ENCODE measurements at regions not wholly inside any gene's neighbourhood (a gene's known extent, or its start where the extent isn't known, plus 50 kb on each side); places are given as distances from the start of the nearest gene placed in this dataset.

- TF ChIP-seq CTCF (IDR thresholded peaks at IDR 0.05; ENCODE audit: borderline replicate concordance, extremely low read depth, insufficient read depth): no peak
- H3K36me3 ChIP-seq (ENCODE audit: control insufficient read depth in 2 of 3, insufficient read depth in 3 of 3, low read length in 3 of 3): no peaks in the 10 kb centered on the region
- no peak for DNase-seq
- no peaks in the 10 kb centered on the region for H3K27me3 ChIP-seq (ENCODE audit: control insufficient read depth, insufficient read depth, low read length)
- H3K27ac ChIP-seq (ENCODE audit: low read depth in 2 of 2, low read length in 2 of 2): no peak overlapping the region
- no peaks in the 10 kb centered on the region for H3K4me1 ChIP-seq (ENCODE audit: control insufficient read depth in 2 of 3, insufficient read depth in 2 of 3, low read depth in 1 of 3, low read length in 3 of 3)
- no peaks in the 10 kb centered on the region for H3K9me3 ChIP-seq (ENCODE audit: control insufficient read depth in 2 of 3, insufficient read depth in 1 of 3, low read length in 3 of 3)
- FAIRE-seq: no peak
- intact Hi-C loops (cut with DNase I): no loop called here
- H3K4me3 ChIP-seq (ENCODE audit: low read length in 3 of 3): no peak overlapping the region
- no peak overlapping the region for H3K9ac ChIP-seq (ENCODE audit: low read length in 3 of 3)
Measured at GRCh38 chr18:39190508-39190907, 1624.9 kb upstream of the CELF4 start.

- Histone ChIP-seq H3K36me3 (ENCODE audit: control insufficient read depth in 2 of 3, insufficient read depth in 3 of 3, low read length in 3 of 3) (no peaks in the 10 kb centered on the region), H3K9ac (ENCODE audit: low read length in 3 of 3) (no peak overlapping the region), H3K4me1 (ENCODE audit: control insufficient read depth in 2 of 3, insufficient read depth in 2 of 3, low read depth in 1 of 3, low read length in 3 of 3) (no peaks in the 10 kb centered on the region), H3K4me3 (ENCODE audit: low read length in 3 of 3) (no peak overlapping the region), H3K9me3 (ENCODE audit: control insufficient read depth in 2 of 3, insufficient read depth in 1 of 3, low read length in 3 of 3) (no peaks in the 10 kb centered on the region), H3K27ac (ENCODE audit: low read depth in 2 of 2, low read length in 2 of 2) (no peak overlapping the region), H3K27me3 (ENCODE audit: control insufficient read depth, insufficient read depth, low read length) (no peaks in the 10 kb centered on the region)
- DNase-seq (no peak), FAIRE-seq (no peak)
- intact Hi-C loops (cut with DNase I): no loop called here
- TF ChIP-seq CTCF (IDR thresholded peaks at IDR 0.05; ENCODE audit: borderline replicate concordance, extremely low read depth, insufficient read depth): no peak
Measured at GRCh38 chr18:39188278-39188677, 1622.7 kb upstream of the CELF4 start.

GRCh38 chr18:39186008-39186407, 1620.4 kb upstream of the CELF4 start:
- Histone ChIP-seq H3K27ac (ENCODE audit: low read depth in 2 of 2, low read length in 2 of 2) (no peak overlapping the region), H3K4me1 (ENCODE audit: control insufficient read depth in 2 of 3, insufficient read depth in 2 of 3, low read depth in 1 of 3, low read length in 3 of 3) (no peaks in the 10 kb centered on the region), H3K36me3 (ENCODE audit: control insufficient read depth in 2 of 3, insufficient read depth in 3 of 3, low read length in 3 of 3) (no peaks in the 10 kb centered on the region), H3K9me3 (ENCODE audit: control insufficient read depth in 2 of 3, insufficient read depth in 1 of 3, low read length in 3 of 3) (no peaks in the 10 kb centered on the region), H3K27me3 (ENCODE audit: control insufficient read depth, insufficient read depth, low read length) (no peaks in the 10 kb centered on the region), H3K9ac (ENCODE audit: low read length in 3 of 3) (no peak overlapping the region), H3K4me3 (ENCODE audit: low read length in 3 of 3) (no peak overlapping the region)
- DNase-seq: no peak
- no peak for TF ChIP-seq CTCF (IDR thresholded peaks at IDR 0.05; ENCODE audit: borderline replicate concordance, extremely low read depth, insufficient read depth)
- FAIRE-seq: no peak
- intact Hi-C loops (cut with DNase I): no loop called here

GRCh38 chr18:39184176-39184575, 1618.6 kb upstream of the CELF4 start:
- intact Hi-C loops (cut with DNase I): no loop called here
- no peaks in the 10 kb centered on the region for H3K27me3 ChIP-seq (ENCODE audit: control insufficient read depth, insufficient read depth, low read length)
- no peak overlapping the region for H3K27ac ChIP-seq (ENCODE audit: low read depth in 2 of 2, low read length in 2 of 2)
- no peak for DNase-seq
- no peak for TF ChIP-seq CTCF (IDR thresholded peaks at IDR 0.05; ENCODE audit: borderline replicate concordance, extremely low read depth, insufficient read depth)
- H3K4me3 ChIP-seq (ENCODE audit: low read length in 3 of 3): no peak overlapping the region
- H3K36me3 ChIP-seq (ENCODE audit: control insufficient read depth in 2 of 3, insufficient read depth in 3 of 3, low read length in 3 of 3): no peaks in the 10 kb centered on the region
- H3K9ac ChIP-seq (ENCODE audit: low read length in 3 of 3): no peak overlapping the region
- no peaks in the 10 kb centered on the region for H3K9me3 ChIP-seq (ENCODE audit: control insufficient read depth in 2 of 3, insufficient read depth in 1 of 3, low read length in 3 of 3)
- H3K4me1 ChIP-seq (ENCODE audit: control insufficient read depth in 2 of 3, insufficient read depth in 2 of 3, low read depth in 1 of 3, low read length in 3 of 3): no peaks in the 10 kb centered on the region
- no peak for FAIRE-seq
